H9 (cell line): ENCODE measurements at regions not wholly inside any gene's neighbourhood (a gene's known extent, or its start where the extent isn't known, plus 50 kb on each side); places are given as distances from the start of the nearest gene placed in this dataset.
A peak's percentile ranks its signal among the peaks of the same experiment; 100 is the strongest.

Source experiments
- DNase-seq: peaks from one replicate; pipeline ENCODE4 v3.0.0-alpha.2; 2017
- H2AFZ ChIP-seq: one replicate; pipeline ENCODE4 v1.6.1; 2013; ENCODE audit warnings: mild to moderate bottlenecking, low read length, control low read depth, moderate library complexity
- H2AK5ac ChIP-seq: 2 replicates; pipeline ENCODE4 v1.6.1; 2013; ENCODE audit warnings: low read length, control low read depth, mixed read lengths; ENCODE audit not compliant: insufficient read length
- H2BK120ac ChIP-seq: one replicate; pipeline ENCODE4 v1.6.1; 2013; ENCODE audit warnings: low read depth, mild to moderate bottlenecking, low read length, control low read depth, inconsistent platforms; ENCODE audit not compliant: poor library complexity, severe bottlenecking
- H2BK12ac ChIP-seq: 2 replicates; pipeline ENCODE4 v1.6.1; 2013; ENCODE audit warnings: low read length, control low read depth, mixed read lengths, low read depth; ENCODE audit not compliant: insufficient read length
- H2BK15ac ChIP-seq: 2 replicates; pipeline ENCODE4 v1.6.1; 2013; ENCODE audit warnings: low read depth, low read length, control low read depth
- H2BK20ac ChIP-seq: one replicate; pipeline ENCODE4 v1.6.1; 2013; ENCODE audit warnings: low read depth, mild to moderate bottlenecking, low read length, control low read depth, inconsistent platforms; ENCODE audit not compliant: poor library complexity, severe bottlenecking
- H2BK5ac ChIP-seq: 2 replicates; pipeline ENCODE4 v1.6.1; 2013; ENCODE audit warnings: low read length, control low read depth, mixed read lengths; ENCODE audit not compliant: insufficient read length
- H3K14ac ChIP-seq: 2 replicates; pipeline ENCODE4 v1.6.1; 2013; ENCODE audit warnings: low read length, control low read depth; ENCODE audit not compliant: insufficient read depth
- H3K18ac ChIP-seq: 2 replicates; pipeline ENCODE4 v1.6.1; 2013; ENCODE audit warnings: low read depth, mild to moderate bottlenecking, mixed read lengths, low read length, control low read depth; ENCODE audit not compliant: insufficient read length
- H3K23ac ChIP-seq: 2 replicates; pipeline ENCODE4 v1.6.1; 2013; ENCODE audit warnings: low read length, control low read depth, mixed read lengths, low read depth; ENCODE audit not compliant: insufficient read length
- H3K23me2 ChIP-seq: 2 replicates; pipeline ENCODE4 v1.6.1; 2013; ENCODE audit warnings: low read depth, mild to moderate bottlenecking, mixed read lengths, low read length, control low read depth; ENCODE audit not compliant: insufficient read length, poor library complexity, severe bottlenecking
- H3K27ac ChIP-seq: 2 replicates; pipeline ENCODE4 v1.5.1; 2013; ENCODE audit warnings: low read length, control low read depth, mixed read lengths, low read depth; ENCODE audit not compliant: insufficient read length
- H3K27me3 ChIP-seq: 2 replicates; pipeline ENCODE4 v1.6.1; 2013; ENCODE audit warnings: low read length, control low read depth, inconsistent platforms; ENCODE audit not compliant: insufficient read depth
- H3K4ac ChIP-seq: 2 replicates; pipeline ENCODE4 v1.6.1; 2013; ENCODE audit warnings: low read depth, mild to moderate bottlenecking, control low read depth, inconsistent platforms, low read length, moderate library complexity
- H3K4me1 ChIP-seq: 2 replicates; pipeline ENCODE4 v1.6.1; 2013; ENCODE audit warnings: low read length, control low read depth, inconsistent platforms; ENCODE audit not compliant: insufficient read depth
- H3K4me2 ChIP-seq: 2 replicates; pipeline ENCODE4 v1.6.1; 2013; ENCODE audit warnings: low read length, control low read depth, mixed read lengths; ENCODE audit not compliant: insufficient read length, insufficient read depth
- H3K56ac ChIP-seq: 2 replicates; pipeline ENCODE4 v1.6.1; 2013; ENCODE audit warnings: low read depth, mild to moderate bottlenecking, mixed read lengths, low read length, control low read depth; ENCODE audit not compliant: insufficient read length
- H3K79me1 ChIP-seq: 2 replicates; pipeline ENCODE4 v1.6.1; 2013; ENCODE audit warnings: low read depth, mild to moderate bottlenecking, moderate library complexity, low read length, control low read depth, inconsistent platforms; ENCODE audit not compliant: insufficient read depth, poor library complexity, severe bottlenecking
- H3K79me2 ChIP-seq: 2 replicates; pipeline ENCODE4 v1.6.1; 2013; ENCODE audit warnings: low read length, control low read depth, inconsistent platforms; ENCODE audit not compliant: insufficient read depth
- H3K9ac ChIP-seq: 2 replicates; pipeline ENCODE4 v1.6.1; 2013; ENCODE audit warnings: low read length, control low read depth, mixed read lengths; ENCODE audit not compliant: insufficient read length; ENCODE audit errors: extremely low read depth
- H3K9me3 ChIP-seq: one replicate; pipeline ENCODE4 v1.6.1; 2013; ENCODE audit warnings: low read depth, low read length, inconsistent platforms; ENCODE audit not compliant: control insufficient read depth
- H3T11ph ChIP-seq: one replicate; pipeline ENCODE4 v1.6.1; 2013; ENCODE audit warnings: mild to moderate bottlenecking, low read length, control low read depth, inconsistent platforms
- H4K20me1 ChIP-seq: one replicate; pipeline ENCODE4 v1.6.1; 2013; ENCODE audit not compliant: control insufficient read depth, insufficient read length, insufficient read depth
- H4K5ac ChIP-seq: 2 replicates; pipeline ENCODE4 v1.6.1; 2013; ENCODE audit warnings: low read depth, mild to moderate bottlenecking, mixed read lengths, low read length, control low read depth; ENCODE audit not compliant: insufficient read length
- H4K8ac ChIP-seq: replicated peaks from 2 replicates; pipeline ENCODE4 v1.6.1; 2013; ENCODE audit warnings: low read length, control low read depth, mixed read lengths, low read depth; ENCODE audit not compliant: insufficient read length
- H4K91ac ChIP-seq: 2 replicates; pipeline ENCODE4 v1.6.1; 2013; ENCODE audit warnings: low read depth, mild to moderate bottlenecking, moderate library complexity, mixed read lengths, low read length, control low read depth; ENCODE audit not compliant: insufficient read length
- H3K27ac Mint-ChIP-seq, 3 experiments: 2 replicates in 2 of 3; 3 replicates in 1 of 3; pipeline ENCODE4 v1.8.0; 2020 to 2021; ENCODE audit warnings: mixed read lengths in 3 of 3, mild to moderate bottlenecking in 1 of 3, moderate library complexity in 1 of 3
- H3K27me3 Mint-ChIP-seq: 2 replicates; pipeline ENCODE4 v1.8.0; 2021; ENCODE audit warnings: low read depth, mild to moderate bottlenecking, moderate library complexity, mixed read lengths
- H3K36me3 Mint-ChIP-seq, 3 experiments: 2 replicates in 2 of 3; 3 replicates in 1 of 3; pipeline ENCODE4 v1.8.0; 2020 to 2021; ENCODE audit warnings: low read depth in 3 of 3, mixed read lengths in 3 of 3; ENCODE audit not compliant: insufficient read depth in 1 of 3
- H3K4me1 Mint-ChIP-seq, 2 experiments: 2 replicates each; pipeline ENCODE4 v1.8.0; 2020; ENCODE audit warnings: mixed read lengths in 2 of 2
- H3K4me3 Mint-ChIP-seq, 2 experiments: 2 replicates in 1 of 2; 3 replicates in 1 of 2; pipeline ENCODE4 v1.8.0; 2020 to 2021; ENCODE audit warnings: mild to moderate bottlenecking in 2 of 2, mixed read lengths in 2 of 2, moderate library complexity in 1 of 2
- H3K9me3 Mint-ChIP-seq, 2 experiments: 2 replicates in 1 of 2; 3 replicates in 1 of 2; pipeline ENCODE4 v1.8.0; 2020; ENCODE audit warnings: mild to moderate bottlenecking in 2 of 2, mixed read lengths in 2 of 2, moderate library complexity in 1 of 2
- CTCF ChIP-seq: fragments of 200-600 bp; sonication (generic); conservative IDR thresholded peaks from 3 replicates; pipeline ENCODE4 v1.8.0; 2021; ENCODE audit warnings: antibody characterized with exemption, mild to moderate bottlenecking
- WGBS: extraction: QIAGEN DNeasy Blood & Tissue Kit; methylation state at CpG from one replicate; pipeline ENCODE4 v1.1.7; 2013; ENCODE audit warnings: missing lambda C conversion rate, low lambda C conversion rate, mixed read lengths; ENCODE audit not compliant: insufficient read length; ENCODE audit errors: extremely low coverage; 5-methylcytosine and 5-hydroxymethylcytosine counted together

- H3K4me3 Mint-ChIP-seq: no peak overlapping the region
These were observed 843.0 kb downstream of the BRD1 start for GRCh38 chr22:48984639-48985038.

More at GRCh38 chr22:48984639-48985038, 843.0 kb downstream of the BRD1 start:
- Histone ChIP-seq H3K27me3 (no peaks in the 10 kb centered on the region), H4K8ac (no peak overlapping the region), H4K91ac (no peak overlapping the region), H3K4me2 (no peak overlapping the region), H3K9me3 (no peaks in the 10 kb centered on the region), H2BK5ac (no peak overlapping the region), H2BK12ac (no peak overlapping the region), H2AK5ac (no peak overlapping the region), H3T11ph (no peak overlapping the region), H4K5ac (no peak overlapping the region), H3K18ac (no peak overlapping the region), H3K9ac (no peak overlapping the region), H4K20me1 (no peaks in the 10 kb centered on the region), H3K4me1 (no peaks in the 10 kb centered on the region), H3K23me2 (no peaks in the 10 kb centered on the region), H3K23ac (no peak overlapping the region), H2AFZ (no peak overlapping the region), H2BK15ac (no peak overlapping the region), H2BK20ac (no peak overlapping the region), H3K56ac (no peak overlapping the region), H3K27ac (no peak overlapping the region), H3K4ac (no peak overlapping the region), H3K14ac (no peak overlapping the region), H2BK120ac (no peak overlapping the region), H3K79me1 (no peaks in the 10 kb centered on the region), H3K79me2 (no peaks in the 10 kb centered on the region)
- H3K4me1 Mint-ChIP-seq: no peaks in the 10 kb centered on the region
- TF ChIP-seq CTCF: no peak
- peaks cover 2% of the 10 kb centered on the region; the same call in 1 of the 2 replicates for H3K27me3 Mint-ChIP-seq
- DNase-seq: peak; percentile 14
- no peaks in the 10 kb centered on the region for H3K36me3 Mint-ChIP-seq
- no peak overlapping the region for H3K27ac Mint-ChIP-seq
- WGBS: no CpG with 5 or more reads among the region's 14 CpGs
- H3K9me3 Mint-ChIP-seq: no peaks in the 10 kb centered on the region; a peak in 1 of 5 replicates
